ENCODE measurements at regions not wholly inside any gene's neighbourhood (a gene's known extent, or its start where the extent isn't known, plus 50 kb on each side); places are given as distances from the start of the nearest gene placed in this dataset.
"Not testable (repeated sequence)": the region's sequence is repeated elsewhere in the genome, so short reads cannot be mapped to it uniquely, and the experiment has no call there.

- no peak for TF ChIP-seq CTCF (IDR thresholded peaks at IDR 0.05; ENCODE audit: low read depth, low read length)
- H3K4me3 ChIP-seq (ENCODE audit: low read depth, low read length), result no peak overlapping the region
- peak overlapping the region; percentile 32; the same call in 1 of the 2 replicates for H3K27ac ChIP-seq
- H3K36me3 ChIP-seq, result no peaks in the 10 kb centered on the region
- DNase-seq, result no peak
- H3K9me3 ChIP-seq (ENCODE audit: severe bottlenecking), result no peaks in the 10 kb centered on the region
- no peaks in the 10 kb centered on the region for H3K27me3 ChIP-seq (ENCODE audit: insufficient read depth, low read depth, severe bottlenecking)
Measured at GRCh38 chr2:167581961-167582574, 665.3 kb downstream of the STK39 start.

GRCh38 chr2:167579826-167580225, 667.6 kb downstream of the STK39 start:
- no peak overlapping the region for H3K27ac ChIP-seq

GRCh38 chr2:167575276-167575675, 672.1 kb downstream of the STK39 start:
- DNase-seq, result no peak
- no peak overlapping the region for H3K4me3 ChIP-seq (ENCODE audit: low read depth, low read length)
- no peaks in the 10 kb centered on the region for H3K9me3 ChIP-seq (ENCODE audit: severe bottlenecking)
- H3K27me3 ChIP-seq (ENCODE audit: insufficient read depth, low read depth, severe bottlenecking), result no peaks in the 10 kb centered on the region
- no peaks in the 10 kb centered on the region for H3K36me3 ChIP-seq
- TF ChIP-seq CTCF (IDR thresholded peaks at IDR 0.05; ENCODE audit: low read depth, low read length), result no peak
- H3K27ac ChIP-seq, result no peak overlapping the region

More at GRCh38 chr2:167579826-167580225, 667.6 kb downstream of the STK39 start:
- Histone ChIP-seq H3K36me3 (no peaks in the 10 kb centered on the region), H3K9me3 (ENCODE audit: severe bottlenecking) (no peaks in the 10 kb centered on the region), H3K27me3 (ENCODE audit: insufficient read depth, low read depth, severe bottlenecking) (no peaks in the 10 kb centered on the region), H3K4me3 (ENCODE audit: low read depth, low read length) (no peak overlapping the region)
- TF ChIP-seq CTCF (IDR thresholded peaks at IDR 0.05; ENCODE audit: low read depth, low read length), result no peak
- no peak for DNase-seq

- Histone ChIP-seq H3K27me3 (ENCODE audit: insufficient read depth, low read depth, severe bottlenecking) (no peaks in the 10 kb centered on the region), H3K36me3 (no peaks in the 10 kb centered on the region), H3K4me3 (ENCODE audit: low read depth, low read length) (no peak overlapping the region), H3K27ac (no peak overlapping the region), H3K9me3 (ENCODE audit: severe bottlenecking) (no peaks in the 10 kb centered on the region)
- DNase-seq, result no peak
- TF ChIP-seq CTCF (IDR thresholded peaks at IDR 0.05; ENCODE audit: low read depth, low read length), result no peak
Measured at GRCh38 chr2:167572883-167573619, 674.3 kb downstream of the STK39 start.

GRCh38 chr2:167570370-167570769, 677.0 kb downstream of the STK39 start:
- no peaks in the 10 kb centered on the region for H3K36me3 ChIP-seq
- no peak overlapping the region for H3K4me3 ChIP-seq (ENCODE audit: low read depth, low read length)
- no peak for TF ChIP-seq CTCF (IDR thresholded peaks at IDR 0.05; ENCODE audit: low read depth, low read length)
- no peak for DNase-seq
- no peaks in the 10 kb centered on the region for H3K9me3 ChIP-seq (ENCODE audit: severe bottlenecking)
- H3K27me3 ChIP-seq (ENCODE audit: insufficient read depth, low read depth, severe bottlenecking), result no peaks in the 10 kb centered on the region
- no peak overlapping the region for H3K27ac ChIP-seq

GRCh38 chr2:167563885-167564619, 675.8 kb downstream of the XIRP2 start:
- not testable (repeated sequence) for DNase-seq; H3K4me3 ChIP-seq (ENCODE audit: low read depth, low read length); H3K27me3 ChIP-seq (ENCODE audit: insufficient read depth, low read depth, severe bottlenecking); H3K9me3 ChIP-seq (ENCODE audit: severe bottlenecking); H3K36me3 ChIP-seq; H3K27ac ChIP-seq

GRCh38 chr2:167558272-167558991, 670.2 kb downstream of the XIRP2 start:
- H3K9me3 ChIP-seq (ENCODE audit: severe bottlenecking); H3K36me3 ChIP-seq; H3K4me3 ChIP-seq (ENCODE audit: low read depth, low read length); H3K27me3 ChIP-seq (ENCODE audit: insufficient read depth, low read depth, severe bottlenecking); H3K27ac ChIP-seq; DNase-seq: not testable (repeated sequence)

All from WERI-Rb-1 (cell line).